OCI-LY1 (cell line): ENCODE measurements at regions not wholly inside any gene's neighbourhood (a gene's known extent, or its start where the extent isn't known, plus 50 kb on each side); places are given as distances from the start of the nearest gene placed in this dataset.

Source experiments
- H2AFZ ChIP-seq: fragments of 200-600 bp; sonication (generic), shearing (Covaris generic); 2 replicates; pipeline ENCODE4 v1.6.0; 2014; ENCODE audit warnings: antibody characterized with exemption, mild to moderate bottlenecking, low read length
- H3F3A ChIP-seq: fragments of 200-600 bp; sonication (generic), shearing (Covaris generic); 2 replicates; pipeline ENCODE4 v1.6.0; 2014; ENCODE audit warnings: mild to moderate bottlenecking, antibody characterized with exemption, low read length, moderate library complexity; ENCODE audit not compliant: insufficient read depth
- H3K27ac ChIP-seq: fragments of 200-600 bp; sonication (generic); 2 replicates; pipeline ENCODE4 v1.5.1; 2014; ENCODE audit warnings: low read length, mixed run types, mild to moderate bottlenecking, low read depth; ENCODE audit not compliant: poor library complexity, severe bottlenecking
- H3K27me3 ChIP-seq: fragments of 200-600 bp; sonication (generic); 2 replicates; pipeline ENCODE4 v1.6.0; 2014; ENCODE audit warnings: antibody characterized with exemption, mild to moderate bottlenecking, low read length, moderate library complexity; ENCODE audit not compliant: insufficient read depth
- H3K36me3 ChIP-seq: fragments of 200-600 bp; sonication (generic); 2 replicates; pipeline ENCODE4 v1.6.1; 2014; ENCODE audit warnings: mild to moderate bottlenecking, antibody characterized with exemption, low read length, moderate library complexity, mixed read lengths; ENCODE audit not compliant: insufficient read depth
- H3K4me1 ChIP-seq: fragments of 200-600 bp; sonication (generic); 2 replicates; pipeline ENCODE4 v1.5.1; 2014; ENCODE audit warnings: mild to moderate bottlenecking, low read length, moderate library complexity; ENCODE audit not compliant: insufficient read depth, severe bottlenecking
- H3K4me2 ChIP-seq: fragments of 200-600 bp; sonication (generic), shearing (Covaris generic); 2 replicates; pipeline ENCODE4 v1.6.1; 2014; ENCODE audit warnings: low read length
- H3K4me3 ChIP-seq: fragments of 200-600 bp; sonication (generic); 2 replicates; pipeline ENCODE4 v1.5.1; 2014; ENCODE audit warnings: low read length, low read depth, mild to moderate bottlenecking, mixed read lengths; ENCODE audit not compliant: poor library complexity, severe bottlenecking
- H3K79me2 ChIP-seq: fragments of 200-600 bp; shearing (Covaris generic); 2 replicates; pipeline ENCODE4 v1.6.1; 2016; ENCODE audit warnings: mixed run types, low read length, mixed read lengths; ENCODE audit not compliant: insufficient read depth
- H3K9ac ChIP-seq: fragments of 200-600 bp; sonication (generic), shearing (Covaris generic); 2 replicates; pipeline ENCODE4 v1.6.1; 2014; ENCODE audit warnings: mild to moderate bottlenecking, low read length, mixed read lengths
- H3K9me2 ChIP-seq: fragments of 200-600 bp; sonication (generic), shearing (Covaris generic); 2 replicates; pipeline ENCODE4 v1.6.1; 2014; ENCODE audit warnings: low read depth, mild to moderate bottlenecking, low read length, mixed read lengths
- H3K9me3 ChIP-seq: fragments of 200-600 bp; shearing (Covaris generic); 2 replicates; pipeline ENCODE4 v1.6.1; 2014; ENCODE audit warnings: low read length, mixed read lengths
- H4K20me1 ChIP-seq: fragments of 200-600 bp; sonication (generic), shearing (Covaris generic); 2 replicates; pipeline ENCODE4 v1.6.0; 2016; ENCODE audit warnings: mild to moderate bottlenecking, low read length; ENCODE audit not compliant: insufficient read depth
- EZH2 ChIP-seq: fragments of 200-600 bp; sonication (generic), shearing (Covaris generic); IDR thresholded peaks from 2 replicates; pipeline ENCODE4 v1.8.0; 2017; ENCODE audit warnings: borderline replicate concordance, mixed run types, mild to moderate bottlenecking, antibody characterized with exemption, low read length, moderate library complexity, mixed read lengths
- TF ChIP-seq, protein P1 (sequence below): fragments of 200-600 bp; sonication (generic), shearing (Covaris generic); IDR thresholded peaks from 2 replicates; pipeline ENCODE4 v1.5.1; 2017; ENCODE audit warnings: mild to moderate bottlenecking, antibody characterized with exemption, low read length, moderate library complexity, mixed read lengths

- H3F3A ChIP-seq = no peaks in the 10 kb centered on the region
- H2AFZ ChIP-seq = no peak overlapping the region
- no peaks in the 10 kb centered on the region for H3K27me3 ChIP-seq
- H3K4me3 ChIP-seq = no peak overlapping the region
- no peaks in the 10 kb centered on the region for H3K79me2 ChIP-seq
- H3K9ac ChIP-seq = no peak overlapping the region
- H3K9me2 ChIP-seq = no peaks in the 10 kb centered on the region
- no peak overlapping the region for H3K4me2 ChIP-seq
- no peak overlapping the region for H3K27ac ChIP-seq
- TF ChIP-seq, protein P1, sequence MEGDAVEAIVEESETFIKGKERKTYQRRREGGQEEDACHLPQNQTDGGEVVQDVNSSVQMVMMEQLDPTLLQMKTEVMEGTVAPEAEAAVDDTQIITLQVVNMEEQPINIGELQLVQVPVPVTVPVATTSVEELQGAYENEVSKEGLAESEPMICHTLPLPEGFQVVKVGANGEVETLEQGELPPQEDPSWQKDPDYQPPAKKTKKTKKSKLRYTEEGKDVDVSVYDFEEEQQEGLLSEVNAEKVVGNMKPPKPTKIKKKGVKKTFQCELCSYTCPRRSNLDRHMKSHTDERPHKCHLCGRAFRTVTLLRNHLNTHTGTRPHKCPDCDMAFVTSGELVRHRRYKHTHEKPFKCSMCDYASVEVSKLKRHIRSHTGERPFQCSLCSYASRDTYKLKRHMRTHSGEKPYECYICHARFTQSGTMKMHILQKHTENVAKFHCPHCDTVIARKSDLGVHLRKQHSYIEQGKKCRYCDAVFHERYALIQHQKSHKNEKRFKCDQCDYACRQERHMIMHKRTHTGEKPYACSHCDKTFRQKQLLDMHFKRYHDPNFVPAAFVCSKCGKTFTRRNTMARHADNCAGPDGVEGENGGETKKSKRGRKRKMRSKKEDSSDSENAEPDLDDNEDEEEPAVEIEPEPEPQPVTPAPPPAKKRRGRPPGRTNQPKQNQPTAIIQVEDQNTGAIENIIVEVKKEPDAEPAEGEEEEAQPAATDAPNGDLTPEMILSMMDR = no peak
- no peak for TF ChIP-seq EZH2
- no peaks in the 10 kb centered on the region for H4K20me1 ChIP-seq
- no peaks in the 10 kb centered on the region for H3K36me3 ChIP-seq
- H3K9me3 ChIP-seq = no peaks in the 10 kb centered on the region
- H3K4me1 ChIP-seq = no peaks in the 10 kb centered on the region
These were observed 1106.4 kb upstream of the INTU start for GRCh38 chr4:126526335-126526734.

- Histone ChIP-seq H3K4me2 (no peak overlapping the region), H2AFZ (no peak overlapping the region), H3F3A (no peaks in the 10 kb centered on the region), H4K20me1 (no peaks in the 10 kb centered on the region), H3K27ac (no peak overlapping the region), H3K36me3 (no peaks in the 10 kb centered on the region), H3K4me1 (no peaks in the 10 kb centered on the region), H3K79me2 (no peaks in the 10 kb centered on the region), H3K9ac (no peak overlapping the region), H3K27me3 (no peaks in the 10 kb centered on the region), H3K4me3 (no peak overlapping the region), H3K9me2 (no peaks in the 10 kb centered on the region), H3K9me3 (no peaks in the 10 kb centered on the region)
- TF ChIP-seq, protein P1 = no peak
- TF ChIP-seq EZH2 = no peak
These were observed 1102.8 kb upstream of the INTU start for GRCh38 chr4:126529997-126530396.

DNA sequence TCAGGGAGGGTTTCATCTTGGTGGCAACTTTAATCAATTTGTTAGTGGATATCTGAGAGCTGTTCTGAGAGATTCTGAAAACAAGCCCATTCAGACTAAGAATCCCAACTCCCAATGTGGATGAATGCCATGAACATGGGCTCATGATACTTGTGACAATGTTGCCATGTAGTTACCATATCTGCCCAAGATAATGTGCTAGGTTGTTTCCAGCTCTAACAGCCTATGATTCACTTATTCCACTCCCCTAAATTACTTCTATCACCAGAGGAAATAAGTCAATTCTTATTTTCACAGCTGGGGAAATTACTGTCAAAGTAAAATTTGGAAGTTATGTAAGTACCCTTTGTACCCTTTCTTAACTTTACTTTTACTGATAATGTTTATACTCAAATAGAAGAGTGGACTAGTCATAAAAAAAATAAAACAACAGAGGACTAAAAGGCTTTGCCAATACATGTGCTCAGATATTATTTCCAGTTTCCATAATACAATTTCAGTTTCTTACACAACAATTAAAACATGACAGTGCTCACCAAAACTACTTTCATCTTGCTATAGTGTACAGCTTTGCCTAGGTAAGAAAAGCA, 1101.7 kb upstream of the INTU start:
- Histone ChIP-seq H3K79me2 (no peaks in the 10 kb centered on the region), H3K27ac (no peak overlapping the region), H2AFZ (no peak overlapping the region), H3K4me2 (no peak overlapping the region), H3K27me3 (no peaks in the 10 kb centered on the region), H3K9me3 (no peaks in the 10 kb centered on the region), H3K9ac (no peak overlapping the region), H3F3A (no peaks in the 10 kb centered on the region), H3K4me3 (no peak overlapping the region), H3K4me1 (no peaks in the 10 kb centered on the region), H4K20me1 (no peaks in the 10 kb centered on the region), H3K9me2 (no peaks in the 10 kb centered on the region), H3K36me3 (no peaks in the 10 kb centered on the region)
- TF ChIP-seq EZH2 = no peak
- TF ChIP-seq, protein P1 = no peak
